Naive thymus-derived CD4-positive, alpha-beta T cell (primary cell): ENCODE measurements at regions not wholly inside any gene's neighbourhood (a gene's known extent, or its start where the extent isn't known, plus 50 kb on each side); places are given as distances from the start of the nearest gene placed in this dataset.

ENCODE experiments used
- ATAC-seq: fragments of 150-1000 bp; cut with Tn5 transposase; 2 replicates; pipeline ENCODE4 v1.10.0; 2021; ENCODE audit warnings: mild to moderate bottlenecking, moderate library complexity
- CTCF ChIA-PET: fragments of 350-600 bp; sonication (Branson Sonifier 250); formaldehyde crosslinking; loops from one replicate; lab custom pipeline; 2021; ENCODE audit warnings: antibody characterized with exemption; lab: Charles Lee
- POLR2A ChIA-PET: fragments of 350-600 bp; sonication (Branson Sonifier 250); formaldehyde crosslinking; loops from one replicate; lab custom pipeline; 2021; ENCODE audit warnings: antibody characterized with exemption, inconsistent platforms; lab: Charles Lee
- DNase-seq, 9 donors: peaks; one replicate each; pipeline versions ENCODE4 v3.0.0 to v3.0.0-alpha.2; 2020 to 2022; ENCODE audit warnings: mixed read lengths in 1 of 9
- H3K27ac ChIP-seq: one replicate; pipeline ENCODE4 v1.7.0; 2013; ENCODE audit warnings: mild to moderate bottlenecking, low read depth, low read length, moderate library complexity
- H3K27me3 ChIP-seq, 2 donors: one replicate each; pipeline ENCODE4 v1.7.0; 2013; ENCODE audit warnings: low read length in 2 of 2, mild to moderate bottlenecking in 2 of 2, moderate library complexity in 2 of 2; ENCODE audit not compliant: control insufficient read depth in 2 of 2, insufficient read depth in 2 of 2
- H3K36me3 ChIP-seq, 3 experiments: 1 replicate in 2 of 3; 2 replicates in 1 of 3; pipeline ENCODE4 v1.7.0; 2013; ENCODE audit warnings: low read length in 3 of 3, mild to moderate bottlenecking in 3 of 3, moderate library complexity in 1 of 3; ENCODE audit not compliant: insufficient read depth in 3 of 3, control insufficient read depth in 2 of 3
- H3K4me1 ChIP-seq, 2 donors: one replicate each; pipeline ENCODE4 v1.7.0; 2013; ENCODE audit warnings: low read length in 2 of 2, mild to moderate bottlenecking in 2 of 2, moderate library complexity in 1 of 2; ENCODE audit not compliant: control insufficient read depth in 2 of 2, insufficient read depth in 2 of 2
- H3K4me3 ChIP-seq: 2 replicates; pipeline ENCODE4 v1.7.0; 2013; ENCODE audit warnings: mild to moderate bottlenecking, low read length
- H3K9me3 ChIP-seq, 3 experiments: 1 replicate in 2 of 3; 2 replicates in 1 of 3; pipeline ENCODE4 v1.7.0; 2013; ENCODE audit warnings: low read length in 3 of 3; ENCODE audit not compliant: control insufficient read depth in 2 of 3
- H3K27ac Mint-ChIP-seq, 9 donors: one replicate each; pipeline ENCODE4 v1.8.0; 2020 to 2022; ENCODE audit warnings: mixed read lengths in 9 of 9, mild to moderate bottlenecking in 8 of 9, moderate library complexity in 5 of 9, inconsistent platforms in 2 of 9
- H3K27me3 Mint-ChIP-seq, 5 donors: one replicate each; pipeline ENCODE4 v1.8.0; 2021 to 2022; ENCODE audit warnings: mixed read lengths in 5 of 5, mild to moderate bottlenecking in 1 of 5
- H3K36me3 Mint-ChIP-seq, 5 donors: one replicate each; pipeline ENCODE4 v1.8.0; 2020 to 2022; ENCODE audit warnings: mixed read lengths in 5 of 5, mild to moderate bottlenecking in 3 of 5, inconsistent platforms in 1 of 5
- H3K4me1 Mint-ChIP-seq, 7 donors: one replicate each; pipeline ENCODE4 v1.8.0; 2020 to 2022; ENCODE audit warnings: mixed read lengths in 7 of 7, mild to moderate bottlenecking in 3 of 7, inconsistent platforms in 1 of 7
- H3K4me3 Mint-ChIP-seq, 10 donors: one replicate each; pipeline ENCODE4 v1.8.0; 2020 to 2022; ENCODE audit warnings: mild to moderate bottlenecking in 10 of 10, mixed read lengths in 10 of 10, moderate library complexity in 6 of 10, inconsistent platforms in 2 of 10
- H3K9me3 Mint-ChIP-seq, 11 donors: one replicate each; pipeline ENCODE4 v1.8.0; 2020 to 2022; ENCODE audit warnings: mixed read lengths in 11 of 11, mild to moderate bottlenecking in 4 of 11, inconsistent platforms in 1 of 11, moderate library complexity in 1 of 11
- intact Hi-C, 2 donors: fragments of 100-400 bp; cut with micrococcal nuclease; formaldehyde crosslinking; loops; one replicate each; pipeline ENCODE4 v1.15.1; 2023

- H3K27me3 Mint-ChIP-seq: peaks cover 0 to 9% (median 4%) of the 10 kb centered on the region in 5 donors
- Histone ChIP-seq H3K4me3 (no peak overlapping the region), H3K4me1 (no peaks in the 10 kb centered on the region), H3K27me3 (no peaks in the 10 kb centered on the region), H3K9me3 (no peaks in the 10 kb centered on the region), H3K27ac (no peak overlapping the region), H3K36me3 (no peaks in the 10 kb centered on the region)
- DNase-seq (no peak), ATAC-seq (no peak)
- peaks cover 0 to 3% (median 0%) of the 10 kb centered on the region in 5 donors for H3K36me3 Mint-ChIP-seq
- intact Hi-C loops: no loop called here
- peaks cover 0 to 6% (median 0%) of the 10 kb centered on the region in 7 donors for H3K4me1 Mint-ChIP-seq
- no peak overlapping the region for H3K4me3 Mint-ChIP-seq
- peaks cover 0 to 1% (median 0%) of the 10 kb centered on the region in 11 donors for H3K9me3 Mint-ChIP-seq
- ChIA-PET CTCF (no interaction called here), POLR2A (no interaction called here)
- no peak overlapping the region for H3K27ac Mint-ChIP-seq
Observed at GRCh38 chr18:49677762-49678413, 116.0 kb downstream of the LIPG start.

GRCh38 chr18:49677081-49677480 is 115.2 kb downstream of the LIPG start:
- no peaks in the 10 kb centered on the region for H3K36me3 ChIP-seq
- H3K9me3 ChIP-seq: no peaks in the 10 kb centered on the region
- peaks cover 0 to 14% (median 8%) of the 10 kb centered on the region in 5 donors for H3K27me3 Mint-ChIP-seq
- H3K36me3 Mint-ChIP-seq: no peaks in the 10 kb centered on the region
- ATAC-seq (no peak), DNase-seq (no peak)
- ChIA-PET POLR2A (no interaction called here), CTCF (no interaction called here)
- no peaks in the 10 kb centered on the region for H3K9me3 Mint-ChIP-seq
- H3K4me3 ChIP-seq: no peak overlapping the region
- H3K27ac ChIP-seq: no peak overlapping the region
- no peak overlapping the region for H3K27ac Mint-ChIP-seq
- intact Hi-C loops: no loop called here
- H3K4me3 Mint-ChIP-seq: no peak overlapping the region
- peaks cover 0 to 6% (median 0%) of the 10 kb centered on the region in 7 donors for H3K4me1 Mint-ChIP-seq
- H3K4me1 ChIP-seq: no peaks in the 10 kb centered on the region
- no peaks in the 10 kb centered on the region for H3K27me3 ChIP-seq

GRCh38 chr18:49673281-49673680 is 111.4 kb downstream of the LIPG start:
- ChIA-PET CTCF (no interaction called here), POLR2A (no interaction called here)
- no peak overlapping the region for H3K4me3 Mint-ChIP-seq
- no peak for DNase-seq
- Histone ChIP-seq H3K4me1 (no peaks in the 10 kb centered on the region), H3K27me3 (peaks cover 0 to 3% of the 10 kb centered on the region in 2 donors), H3K4me3 (no peak overlapping the region), H3K36me3 (no peaks in the 10 kb centered on the region), H3K9me3 (no peaks in the 10 kb centered on the region), H3K27ac (no peak overlapping the region)
- peaks cover 0 to 6% (median 0%) of the 10 kb centered on the region in 7 donors for H3K4me1 Mint-ChIP-seq
- no peaks in the 10 kb centered on the region for H3K36me3 Mint-ChIP-seq
- H3K27ac Mint-ChIP-seq: no peak overlapping the region
- no peak for ATAC-seq
- H3K27me3 Mint-ChIP-seq: peaks cover 18 to 36% (median 20%) of the 10 kb centered on the region in 5 donors
- peaks cover 0 to 5% (median 0%) of the 10 kb centered on the region in 11 donors for H3K9me3 Mint-ChIP-seq
- intact Hi-C loops: no loop called here

- no peak for DNase-seq
- POLR2A ChIA-PET: no interaction called here
Observed at GRCh38 chr18:49672853-49673252, 111.0 kb downstream of the LIPG start.

GRCh38 chr18:49669403-49669802 is 107.5 kb downstream of the LIPG start:
- Mint-ChIP-seq H3K27ac (no peak overlapping the region), H3K4me1 (no peaks in the 10 kb centered on the region), H3K36me3 (no peaks in the 10 kb centered on the region), H3K9me3 (peaks cover 0 to 5% (median 0%) of the 10 kb centered on the region in 11 donors), H3K4me3 (no peak overlapping the region), H3K27me3 (peaks cover 30 to 46% (median 36%) of the 10 kb centered on the region in 5 donors)
- peaks cover 3 to 4% of the 10 kb centered on the region in 2 donors for H3K27me3 ChIP-seq
- ChIA-PET POLR2A (no interaction called here), CTCF (no interaction called here)
- H3K4me1 ChIP-seq: no peaks in the 10 kb centered on the region
- intact Hi-C loops: no loop called here
- no peaks in the 10 kb centered on the region for H3K36me3 ChIP-seq
- DNase-seq: no peak
- H3K27ac ChIP-seq: no peak overlapping the region
- no peak overlapping the region for H3K4me3 ChIP-seq
- ATAC-seq: no peak
- H3K9me3 ChIP-seq: no peaks in the 10 kb centered on the region

More at GRCh38 chr18:49672853-49673252, 111.0 kb downstream of the LIPG start:
- intact Hi-C loops: no loop called here
- Mint-ChIP-seq H3K27me3 (peaks cover 20 to 34% (median 22%) of the 10 kb centered on the region in 5 donors), H3K36me3 (no peaks in the 10 kb centered on the region), H3K4me1 (peaks cover 0 to 5% (median 0%) of the 10 kb centered on the region in 7 donors), H3K9me3 (peaks cover 0 to 5% (median 0%) of the 10 kb centered on the region in 11 donors), H3K4me3 (no peak overlapping the region), H3K27ac (no peak overlapping the region)
- no peak for ATAC-seq
- Histone ChIP-seq H3K9me3 (no peaks in the 10 kb centered on the region), H3K36me3 (no peaks in the 10 kb centered on the region), H3K4me3 (no peak overlapping the region), H3K27me3 (peaks cover 0 to 3% of the 10 kb centered on the region in 2 donors), H3K27ac (no peak overlapping the region), H3K4me1 (no peaks in the 10 kb centered on the region)
- CTCF ChIA-PET: no interaction called here

- H3K27ac ChIP-seq: no peak overlapping the region
- Mint-ChIP-seq H3K36me3 (no peaks in the 10 kb centered on the region), H3K9me3 (peaks cover 0 to 5% (median 0%) of the 10 kb centered on the region in 11 donors), H3K27ac (no peak overlapping the region), H3K4me3 (no peak overlapping the region), H3K4me1 (no peaks in the 10 kb centered on the region), H3K27me3 (peaks cover 29 to 46% (median 35%) of the 10 kb centered on the region in 5 donors)
- H3K36me3 ChIP-seq: no peaks in the 10 kb centered on the region
- no peaks in the 10 kb centered on the region for H3K9me3 ChIP-seq
- intact Hi-C loops: no loop called here
- DNase-seq (no peak), ATAC-seq (no peak)
- CTCF ChIA-PET: no interaction called here
- H3K4me1 ChIP-seq: no peaks in the 10 kb centered on the region
- POLR2A ChIA-PET: interaction anchor here (0.6 kb wide), 1 partner anchor 469 kb away, joined by 4 read pairs; no protein-coding TSS in a partner anchor
- no peak overlapping the region for H3K4me3 ChIP-seq
- H3K27me3 ChIP-seq: peaks cover 3 to 4% of the 10 kb centered on the region in 2 donors
Observed at GRCh38 chr18:49668574-49669275, 106.9 kb downstream of the LIPG start.
